PC-3 (cell line): ENCODE measurements at regions not wholly inside any gene's neighbourhood (a gene's known extent, or its start where the extent isn't known, plus 50 kb on each side); places are given as distances from the start of the nearest gene placed in this dataset.

Experiments
- EZH2phosphoT487 ChIP-seq: fragments of 300-600 bp; sonication (generic); IDR thresholded peaks from 2 replicates; pipeline ENCODE4 v1.6.1; 2018; ENCODE audit warnings: mild to moderate bottlenecking, antibody characterized with exemption, low read length, borderline replicate concordance
- TF ChIP-seq, protein P1 (sequence below): fragments of 300-600 bp; sonication (generic); conservative IDR thresholded peaks from 2 replicates; pipeline ENCODE4 v1.5.1; 2017; ENCODE audit warnings: antibody characterized with exemption, low read depth, mild to moderate bottlenecking, low read length

GRCh38 chr6:14640631-14641030, 523.1 kb downstream of the CD83 start:
- TF ChIP-seq, protein P1, sequence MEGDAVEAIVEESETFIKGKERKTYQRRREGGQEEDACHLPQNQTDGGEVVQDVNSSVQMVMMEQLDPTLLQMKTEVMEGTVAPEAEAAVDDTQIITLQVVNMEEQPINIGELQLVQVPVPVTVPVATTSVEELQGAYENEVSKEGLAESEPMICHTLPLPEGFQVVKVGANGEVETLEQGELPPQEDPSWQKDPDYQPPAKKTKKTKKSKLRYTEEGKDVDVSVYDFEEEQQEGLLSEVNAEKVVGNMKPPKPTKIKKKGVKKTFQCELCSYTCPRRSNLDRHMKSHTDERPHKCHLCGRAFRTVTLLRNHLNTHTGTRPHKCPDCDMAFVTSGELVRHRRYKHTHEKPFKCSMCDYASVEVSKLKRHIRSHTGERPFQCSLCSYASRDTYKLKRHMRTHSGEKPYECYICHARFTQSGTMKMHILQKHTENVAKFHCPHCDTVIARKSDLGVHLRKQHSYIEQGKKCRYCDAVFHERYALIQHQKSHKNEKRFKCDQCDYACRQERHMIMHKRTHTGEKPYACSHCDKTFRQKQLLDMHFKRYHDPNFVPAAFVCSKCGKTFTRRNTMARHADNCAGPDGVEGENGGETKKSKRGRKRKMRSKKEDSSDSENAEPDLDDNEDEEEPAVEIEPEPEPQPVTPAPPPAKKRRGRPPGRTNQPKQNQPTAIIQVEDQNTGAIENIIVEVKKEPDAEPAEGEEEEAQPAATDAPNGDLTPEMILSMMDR = no peak
- no peak for TF ChIP-seq EZH2phosphoT487
